ENCODE measurements at regions not wholly inside any gene's neighbourhood (a gene's known extent, or its start where the extent isn't known, plus 50 kb on each side); places are given as distances from the start of the nearest gene placed in this dataset.

- no peak for ATAC-seq (ENCODE audit: low read depth)
- Histone ChIP-seq H3K27ac (ENCODE audit: poor library complexity, severe bottlenecking) (no peak overlapping the region), H3K27me3 (ENCODE audit: insufficient read depth, poor library complexity, severe bottlenecking) (no peaks in the 10 kb centered on the region), H3K4me1 (ENCODE audit: insufficient read depth, poor library complexity, severe bottlenecking) (no peaks in the 10 kb centered on the region), H3K36me3 (ENCODE audit: low read depth) (no peaks in the 10 kb centered on the region), H3K9me3 (ENCODE audit: severe bottlenecking) (no peaks in the 10 kb centered on the region), H3K4me3 (ENCODE audit: severe bottlenecking) (no peak overlapping the region)
- no peak for TF ChIP-seq CTCF (IDR thresholded peaks at IDR 0.05; ENCODE audit: poor library complexity, severe bottlenecking)
- no peak for DNase-seq (ENCODE audit: low spot score)
These were observed 148.6 kb downstream of the MIS18A start for GRCh38 chr21:32130031-32130891.

GRCh38 chr21:32127081-32127480 lies 151.8 kb downstream of the MIS18A start:
- no peak for TF ChIP-seq CTCF (IDR thresholded peaks at IDR 0.05; ENCODE audit: poor library complexity, severe bottlenecking)
- Histone ChIP-seq H3K9me3 (ENCODE audit: severe bottlenecking) (no peaks in the 10 kb centered on the region), H3K27ac (ENCODE audit: poor library complexity, severe bottlenecking) (no peak overlapping the region), H3K4me1 (ENCODE audit: insufficient read depth, poor library complexity, severe bottlenecking) (no peaks in the 10 kb centered on the region), H3K4me3 (ENCODE audit: severe bottlenecking) (no peak overlapping the region), H3K27me3 (ENCODE audit: insufficient read depth, poor library complexity, severe bottlenecking) (no peaks in the 10 kb centered on the region), H3K36me3 (ENCODE audit: low read depth) (no peaks in the 10 kb centered on the region)
- DNase-seq (ENCODE audit: low spot score) (no peak), ATAC-seq (ENCODE audit: low read depth) (no peak)

GRCh38 chr21:32122082-32122481 lies 156.8 kb downstream of the MIS18A start:
- Histone ChIP-seq H3K27me3 (ENCODE audit: insufficient read depth, poor library complexity, severe bottlenecking) (no peaks in the 10 kb centered on the region), H3K27ac (ENCODE audit: poor library complexity, severe bottlenecking) (no peak overlapping the region), H3K4me1 (ENCODE audit: insufficient read depth, poor library complexity, severe bottlenecking) (no peaks in the 10 kb centered on the region), H3K4me3 (ENCODE audit: severe bottlenecking) (no peak overlapping the region), H3K36me3 (ENCODE audit: low read depth) (no peaks in the 10 kb centered on the region), H3K9me3 (ENCODE audit: severe bottlenecking) (no peaks in the 10 kb centered on the region)
- DNase-seq (ENCODE audit: low spot score) (no peak), ATAC-seq (ENCODE audit: low read depth) (no peak)
- TF ChIP-seq CTCF (IDR thresholded peaks at IDR 0.05; ENCODE audit: poor library complexity, severe bottlenecking) = no peak

GRCh38 chr21:32120230-32120629 lies 158.6 kb downstream of the MIS18A start:
- Histone ChIP-seq H3K27me3 (ENCODE audit: insufficient read depth, poor library complexity, severe bottlenecking) (peaks cover 2% of the 10 kb centered on the region), H3K9me3 (ENCODE audit: severe bottlenecking) (no peaks in the 10 kb centered on the region), H3K27ac (ENCODE audit: poor library complexity, severe bottlenecking) (no peak overlapping the region), H3K4me1 (ENCODE audit: insufficient read depth, poor library complexity, severe bottlenecking) (no peaks in the 10 kb centered on the region), H3K4me3 (ENCODE audit: severe bottlenecking) (no peak overlapping the region), H3K36me3 (ENCODE audit: low read depth) (no peaks in the 10 kb centered on the region)
- no peak for ATAC-seq (ENCODE audit: low read depth)
- DNase-seq (ENCODE audit: low spot score) = no peak
- TF ChIP-seq CTCF (IDR thresholded peaks at IDR 0.05; ENCODE audit: poor library complexity, severe bottlenecking) = no peak

GRCh38 chr21:32119811-32120210 lies 159.0 kb downstream of the MIS18A start:
- H3K36me3 ChIP-seq (ENCODE audit: low read depth) = no peaks in the 10 kb centered on the region
- no peak for TF ChIP-seq CTCF (IDR thresholded peaks at IDR 0.05; ENCODE audit: poor library complexity, severe bottlenecking)
- ATAC-seq (ENCODE audit: low read depth) = no peak
- no peak overlapping the region for H3K4me3 ChIP-seq (ENCODE audit: severe bottlenecking)
- no peak overlapping the region for H3K27ac ChIP-seq (ENCODE audit: poor library complexity, severe bottlenecking)
- peaks cover 4% of the 10 kb centered on the region for H3K27me3 ChIP-seq (ENCODE audit: insufficient read depth, poor library complexity, severe bottlenecking)
- H3K4me1 ChIP-seq (ENCODE audit: insufficient read depth, poor library complexity, severe bottlenecking) = no peaks in the 10 kb centered on the region
- no peaks in the 10 kb centered on the region for H3K9me3 ChIP-seq (ENCODE audit: severe bottlenecking)
- no peak for DNase-seq (ENCODE audit: low spot score)
